Kidney (tissue), 13 donors: ENCODE measurements at regions not wholly inside any gene's neighbourhood (a gene's known extent, or its start where the extent isn't known, plus 50 kb on each side); places are given as distances from the start of the nearest gene placed in this dataset.

ENCODE experiments used
- DNase-seq, 5 donors: peaks; one replicate each; pipeline ENCODE4 v3.0.0-alpha.2; 2013 to 2020
- FAIRE-seq: peaks from 2 replicates; lab custom pipeline; 2012; peaks lifted over from hg19 to GRCh38; lab: Jason Lieb, UNC
- H3K27ac ChIP-seq, 2 donors: one replicate each; pipeline ENCODE4 v1.7.0; 2013; ENCODE audit warnings: low read depth in 2 of 2, low read length in 2 of 2, inconsistent platforms in 1 of 2
- H3K27me3 ChIP-seq: one replicate; pipeline ENCODE4 v1.7.1; 2013; ENCODE audit warnings: low read length, inconsistent platforms; ENCODE audit not compliant: control insufficient read depth, insufficient read depth
- H3K36me3 ChIP-seq, 3 donors: one replicate each; pipeline versions ENCODE4 v1.7.0 to v1.7.1; 2013; ENCODE audit warnings: low read length in 3 of 3, control low read depth in 1 of 3, inconsistent platforms in 1 of 3; ENCODE audit not compliant: insufficient read depth in 3 of 3, control insufficient read depth in 2 of 3
- H3K4me1 ChIP-seq, 3 donors: one replicate each; pipeline versions ENCODE4 v1.7.0 to v1.7.1; 2013; ENCODE audit warnings: low read length in 3 of 3, inconsistent platforms in 1 of 3, low read depth in 1 of 3; ENCODE audit not compliant: control insufficient read depth in 2 of 3, insufficient read depth in 2 of 3
- H3K4me3 ChIP-seq, 3 donors: one replicate each; pipeline versions ENCODE4 v1.7.0 to v1.8.1; 2013; ENCODE audit warnings: low read length in 3 of 3, control low read depth in 1 of 3, inconsistent platforms in 1 of 3
- H3K9ac ChIP-seq, 3 donors: one replicate each; pipeline versions ENCODE4 v1.7.0 to v1.7.1; 2013; ENCODE audit warnings: low read length in 3 of 3, control low read depth in 1 of 3, inconsistent platforms in 1 of 3
- H3K9me3 ChIP-seq, 3 donors: one replicate each; pipeline versions ENCODE4 v1.7.0 to v1.7.1; 2013; ENCODE audit warnings: low read length in 3 of 3, control low read depth in 1 of 3, inconsistent platforms in 1 of 3; ENCODE audit not compliant: control insufficient read depth in 2 of 3, insufficient read depth in 1 of 3
- CTCF ChIP-seq: IDR thresholded peaks from 3 replicates; pipeline ENCODE4 v1.5.1; 2012; ENCODE audit warnings: mild to moderate bottlenecking, moderate library complexity, borderline replicate concordance; ENCODE audit not compliant: insufficient read depth; ENCODE audit errors: extremely low read depth
- intact Hi-C: fragments of 100-400 bp; cut with DNase I; formaldehyde crosslinking; loops from one replicate; pipeline ENCODE4 v1.11.1; 2022
- donor health status: control.
- donor health status: control.
- donor health status: control.
- donor health status: control.
- donor health status: control.
- donor health status: DM: yes; HTN: yes; CAD: no.
- donor health status: Normal renal cell carcinoma (clear cell type).

DNA sequence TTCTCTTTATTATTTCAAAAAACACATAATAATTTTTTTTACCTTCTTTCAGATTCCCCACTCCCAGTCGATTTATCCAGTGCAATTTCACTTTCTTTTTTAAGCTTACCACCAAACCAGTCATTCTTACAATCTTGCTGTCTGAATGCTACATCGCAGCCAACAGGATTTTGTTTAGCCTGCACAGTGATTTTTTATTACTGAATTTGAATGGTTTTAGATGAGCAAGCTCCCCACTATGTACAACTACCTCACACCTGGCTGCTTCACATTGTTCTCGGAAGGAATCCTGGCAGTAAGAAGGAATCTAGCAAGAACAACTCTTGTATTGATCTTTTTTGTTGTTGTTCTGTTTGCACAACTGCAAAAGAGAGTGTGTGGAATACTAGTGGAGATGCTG lies 668.1 kb upstream of the WWC1 start:
- H3K9ac ChIP-seq, result no peak overlapping the region
- intact Hi-C loops, result no loop called here

GRCh38 chr5:167624053-167624452 lies 667.4 kb upstream of the WWC1 start:
- Histone ChIP-seq H3K4me3 (no peak overlapping the region), H3K36me3 (no peaks in the 10 kb centered on the region), H3K9ac (no peak overlapping the region), H3K27me3 (no peaks in the 10 kb centered on the region), H3K27ac (no peak overlapping the region), H3K4me1 (no peaks in the 10 kb centered on the region), H3K9me3 (peaks cover 0 to 6% (median 0%) of the 10 kb centered on the region in 3 donors)
- no peak for DNase-seq
- FAIRE-seq, result no peak
- intact Hi-C loops, result no loop called here
- no peak for TF ChIP-seq CTCF

More for the DNA sequence above, 668.1 kb upstream of the WWC1 start:
- Histone ChIP-seq H3K4me1 (no peaks in the 10 kb centered on the region), H3K27me3 (no peaks in the 10 kb centered on the region), H3K27ac (no peak overlapping the region), H3K36me3 (no peaks in the 10 kb centered on the region), H3K9me3 (peaks cover 0 to 6% (median 0%) of the 10 kb centered on the region in 3 donors), H3K4me3 (no peak overlapping the region)
- no peak for TF ChIP-seq CTCF
- FAIRE-seq (no peak), DNase-seq (no peak)

GRCh38 chr5:167626341-167627123 lies 664.9 kb upstream of the WWC1 start:
- H3K36me3 ChIP-seq, result no peaks in the 10 kb centered on the region
- H3K4me3 ChIP-seq, result no peak overlapping the region
- FAIRE-seq, result no peak
- no peak for DNase-seq
- H3K9ac ChIP-seq, result no peak overlapping the region
- peaks cover 0 to 6% (median 0%) of the 10 kb centered on the region in 3 donors for H3K9me3 ChIP-seq
- no peak for TF ChIP-seq CTCF
- no peak overlapping the region for H3K27ac ChIP-seq
- intact Hi-C loops, result no loop called here
- no peaks in the 10 kb centered on the region for H3K4me1 ChIP-seq
- H3K27me3 ChIP-seq, result no peaks in the 10 kb centered on the region
